Astrocyte (in vitro differentiated cells and primary cell): ENCODE measurements at regions not wholly inside any gene's neighbourhood (a gene's known extent, or its start where the extent isn't known, plus 50 kb on each side); places are given as distances from the start of the nearest gene placed in this dataset.

Experiments used
- DNase-seq: peaks from one replicate; pipeline ENCODE4 v3.0.0-alpha.2; 2010; ENCODE audit warnings: low read depth
- FAIRE-seq: peaks from 2 replicates; lab custom pipeline; 2011; peaks lifted over from hg19 to GRCh38; lab: Jason Lieb, UNC
- H2AFZ ChIP-seq: 2 replicates; pipeline ENCODE4 v1.6.0; 2012; ENCODE audit warnings: low read depth, low read length, inconsistent platforms
- H3K27ac ChIP-seq: 2 replicates; pipeline ENCODE4 v1.5.1; 2011; ENCODE audit warnings: low read depth, low read length, inconsistent platforms
- H3K27me3 ChIP-seq: 2 replicates; pipeline ENCODE4 v1.6.0; 2011; ENCODE audit warnings: low read length, inconsistent platforms; ENCODE audit not compliant: insufficient read depth
- H3K36me3 ChIP-seq: 2 replicates; pipeline ENCODE4 v1.5.1; 2011; ENCODE audit warnings: low read length, inconsistent platforms; ENCODE audit not compliant: insufficient read depth
- H3K4me1 ChIP-seq: 2 replicates; pipeline ENCODE4 v1.5.1; 2011; ENCODE audit warnings: low read length, inconsistent platforms; ENCODE audit not compliant: insufficient read depth
- H3K4me2 ChIP-seq: 2 replicates; pipeline ENCODE4 v1.6.0; 2012; ENCODE audit warnings: low read length, inconsistent platforms
- H3K4me3 ChIP-seq: 2 replicates; pipeline ENCODE4 v1.5.1; 2011; ENCODE audit warnings: low read depth, mild to moderate bottlenecking, low read length, inconsistent platforms; ENCODE audit not compliant: insufficient read depth
- H3K79me2 ChIP-seq: 2 replicates; pipeline ENCODE4 v1.6.0; 2012; ENCODE audit warnings: mild to moderate bottlenecking, low read length, inconsistent platforms; ENCODE audit not compliant: insufficient read depth
- H3K9ac ChIP-seq: 2 replicates; pipeline ENCODE4 v1.6.0; 2012; ENCODE audit warnings: mild to moderate bottlenecking, low read length, inconsistent platforms
- H3K9me3 ChIP-seq: 2 replicates; pipeline ENCODE4 v1.5.1; 2012; ENCODE audit warnings: low read depth, mild to moderate bottlenecking, low read length, inconsistent platforms; ENCODE audit not compliant: insufficient read depth
- H4K20me1 ChIP-seq: 2 replicates; pipeline ENCODE4 v1.6.0; 2012; ENCODE audit warnings: low read length, inconsistent platforms; ENCODE audit not compliant: insufficient read depth
- H3K27ac Mint-ChIP-seq: one replicate; pipeline ENCODE4 v1.8.0; 2021; ENCODE audit warnings: mild to moderate bottlenecking, mixed read lengths; ENCODE audit not compliant: unreplicated experiment
- H3K27me3 Mint-ChIP-seq: one replicate; pipeline ENCODE4 v1.8.0; 2021; ENCODE audit warnings: low read depth, mixed read lengths; ENCODE audit not compliant: unreplicated experiment
- H3K36me3 Mint-ChIP-seq: one replicate; pipeline ENCODE4 v1.8.0; 2021; ENCODE audit warnings: low read depth, mixed read lengths; ENCODE audit not compliant: unreplicated experiment
- H3K4me1 Mint-ChIP-seq: one replicate; pipeline ENCODE4 v1.8.0; 2021; ENCODE audit warnings: low read depth, mixed read lengths; ENCODE audit not compliant: unreplicated experiment
- H3K4me3 Mint-ChIP-seq: one replicate; pipeline ENCODE4 v1.8.0; 2021; ENCODE audit warnings: mild to moderate bottlenecking, moderate library complexity, mixed read lengths; ENCODE audit not compliant: unreplicated experiment
- H3K9me3 Mint-ChIP-seq: one replicate; pipeline ENCODE4 v1.8.0; 2021; ENCODE audit warnings: mild to moderate bottlenecking, mixed read lengths; ENCODE audit not compliant: unreplicated experiment
- CTCF ChIP-seq: IDR thresholded peaks from 2 replicates; pipeline ENCODE4 v1.5.1; 2011; ENCODE audit warnings: low read depth, mild to moderate bottlenecking, inconsistent platforms, low read length, moderate library complexity; ENCODE audit not compliant: insufficient read depth
- EZH2 ChIP-seq: IDR thresholded peaks from 2 replicates; pipeline ENCODE4 v1.6.1; 2012; ENCODE audit warnings: mild to moderate bottlenecking, low read length, inconsistent platforms; ENCODE audit not compliant: insufficient read depth

- no peak overlapping the region for H3K4me3 ChIP-seq
- Mint-ChIP-seq H3K4me1 (no peaks in the 10 kb centered on the region), H3K4me3 (no peak overlapping the region), H3K27me3 (peaks cover 3% of the 10 kb centered on the region), H3K36me3 (no peaks in the 10 kb centered on the region), H3K9me3 (peaks cover 5% of the 10 kb centered on the region), H3K27ac (no peak overlapping the region)
- no peaks in the 10 kb centered on the region for H3K4me1 ChIP-seq
- H3K27me3 ChIP-seq, result no peaks in the 10 kb centered on the region
- DNase-seq (no peak), FAIRE-seq (no peak)
- no peak overlapping the region for H2AFZ ChIP-seq
- H3K27ac ChIP-seq, result no peak overlapping the region
- H4K20me1 ChIP-seq, result no peaks in the 10 kb centered on the region
- H3K79me2 ChIP-seq, result no peaks in the 10 kb centered on the region
- H3K4me2 ChIP-seq, result no peak overlapping the region
- no peaks in the 10 kb centered on the region for H3K9me3 ChIP-seq
- TF ChIP-seq CTCF (no peak), EZH2 (no peak)
- no peaks in the 10 kb centered on the region for H3K36me3 ChIP-seq
- no peak overlapping the region for H3K9ac ChIP-seq
Observed at GRCh38 chrY:15404551-15404950, 880.2 kb downstream of the NLGN4Y start.

DNA sequence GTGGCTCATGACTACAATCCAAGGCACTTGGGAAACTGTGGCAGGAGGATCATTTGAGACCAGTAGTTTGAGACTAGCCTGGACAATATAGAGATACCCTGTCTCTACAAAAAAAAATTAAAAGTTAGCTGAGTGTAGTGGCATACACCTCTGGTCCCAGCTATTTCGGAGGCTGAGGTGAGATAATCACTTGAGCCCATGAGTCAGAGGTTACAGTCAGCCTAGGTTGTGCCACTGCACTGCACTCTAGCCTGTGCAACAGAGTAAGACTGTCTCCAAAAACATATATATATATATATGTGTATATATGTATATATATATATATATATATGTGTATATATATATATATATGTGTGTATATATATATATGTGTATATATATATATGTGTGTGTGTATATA, 890.8 kb downstream of the NLGN4Y start:
- H3K27me3 Mint-ChIP-seq, result no peaks in the 10 kb centered on the region
- no peak for FAIRE-seq
- Histone ChIP-seq H3K9ac (no peak overlapping the region), H3K4me3 (no peak overlapping the region), H3K4me2 (no peak overlapping the region), H2AFZ (no peak overlapping the region), H3K36me3 (no peaks in the 10 kb centered on the region), H3K79me2 (no peaks in the 10 kb centered on the region), H3K4me1 (no peaks in the 10 kb centered on the region), H3K9me3 (no peaks in the 10 kb centered on the region), H3K27ac (no peak overlapping the region), H4K20me1 (no peaks in the 10 kb centered on the region), H3K27me3 (no peaks in the 10 kb centered on the region)
- no peak for DNase-seq
- TF ChIP-seq CTCF, result no peak
- no peak for TF ChIP-seq EZH2
- H3K4me3 Mint-ChIP-seq, result no peak overlapping the region
- H3K4me1 Mint-ChIP-seq, result peaks cover 4% of the 10 kb centered on the region
- H3K36me3 Mint-ChIP-seq, result no peaks in the 10 kb centered on the region
- no peak overlapping the region for H3K27ac Mint-ChIP-seq
- no peaks in the 10 kb centered on the region for H3K9me3 Mint-ChIP-seq

GRCh38 chrY:15418613-15419012, 894.3 kb downstream of the NLGN4Y start:
- Histone ChIP-seq H3K9me3 (no peaks in the 10 kb centered on the region), H3K4me2 (no peak overlapping the region), H3K9ac (no peak overlapping the region), H3K27ac (no peak overlapping the region), H4K20me1 (no peaks in the 10 kb centered on the region), H2AFZ (no peak overlapping the region), H3K4me1 (no peaks in the 10 kb centered on the region), H3K27me3 (no peaks in the 10 kb centered on the region), H3K4me3 (no peak overlapping the region), H3K79me2 (no peaks in the 10 kb centered on the region), H3K36me3 (no peaks in the 10 kb centered on the region)
- Mint-ChIP-seq H3K27ac (no peak overlapping the region), H3K27me3 (peaks cover under 1% of the 10 kb centered on the region), H3K9me3 (no peaks in the 10 kb centered on the region), H3K36me3 (no peaks in the 10 kb centered on the region), H3K4me1 (peaks cover 4% of the 10 kb centered on the region), H3K4me3 (no peak overlapping the region)
- TF ChIP-seq CTCF, result no peak
- TF ChIP-seq EZH2, result no peak
- DNase-seq (no peak), FAIRE-seq (no peak)
